BJ (cell line): ENCODE measurements at regions not wholly inside any gene's neighbourhood (a gene's known extent, or its start where the extent isn't known, plus 50 kb on each side); places are given as distances from the start of the nearest gene placed in this dataset.
A peak's percentile ranks its signal among the peaks of the same experiment; 100 is the strongest.

Source experiments
- CTCF ChIA-PET: fragments of 350-600 bp; formaldehyde crosslinking; extraction: SDS; loops from one replicate; lab custom pipeline; 2021; ENCODE audit warnings: antibody characterized with exemption, inconsistent platforms; lab: Yijun Ruan, JAX
- POLR2A ChIA-PET: fragments of 300-600 bp; sonication (Branson Sonifier 250); formaldehyde crosslinking; extraction: SDS; loops from one replicate; lab custom pipeline; 2021; ENCODE audit warnings: antibody characterized with exemption; lab: Charles Lee
- DNase-seq: peaks from one replicate; pipeline ENCODE4 v3.0.0-alpha.2; 2011; ENCODE audit warnings: low read depth
- H3K27me3 ChIP-seq: 2 replicates; pipeline ENCODE4 v1.6.0; 2011; ENCODE audit warnings: low read length; ENCODE audit not compliant: control insufficient read depth, insufficient read depth
- H3K36me3 ChIP-seq: 2 replicates; pipeline ENCODE4 v1.5.1; 2011; ENCODE audit warnings: low read length; ENCODE audit not compliant: control insufficient read depth, insufficient read depth
- H3K4me3 ChIP-seq: 2 replicates; pipeline ENCODE4 v1.5.1; 2011; ENCODE audit warnings: low read depth, mild to moderate bottlenecking, control low read depth, low read length
- TF ChIP-seq, protein P1 (sequence below): IDR thresholded peaks from 2 replicates; pipeline ENCODE4 v1.5.1; 2011; ENCODE audit warnings: low read depth, mild to moderate bottlenecking, control low read depth, inconsistent platforms, low read length, moderate library complexity; ENCODE audit not compliant: insufficient read depth

DNA sequence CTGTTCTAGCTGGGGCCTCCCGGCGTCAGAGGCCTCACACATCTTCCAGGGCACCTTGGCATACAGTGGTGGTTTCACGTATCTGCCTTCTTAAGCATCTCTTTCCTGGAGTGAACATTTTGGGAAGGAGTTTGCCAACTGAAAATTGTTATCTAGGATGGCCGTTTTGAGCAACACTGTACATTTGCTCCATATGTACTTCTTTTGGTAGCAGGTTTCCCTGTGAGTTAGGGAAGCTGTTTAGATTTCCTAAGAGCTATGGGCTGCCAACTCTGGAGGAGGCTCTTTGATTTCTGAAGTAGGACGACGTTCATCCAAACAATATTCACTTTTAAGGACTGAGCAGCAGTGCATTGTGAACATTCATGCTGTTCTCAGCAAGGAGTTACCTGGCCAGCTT lies 665.9 kb downstream of the SQOR start:
- ChIA-PET CTCF (interaction anchor here (0.9 to 2.5 kb wide), 2 partner anchors 12 to 506 kb away, joined by 4 to 9 read pairs; no protein-coding TSS in a partner anchor), POLR2A (no interaction called here)
- DNase-seq = no peak
- TF ChIP-seq, protein P1, sequence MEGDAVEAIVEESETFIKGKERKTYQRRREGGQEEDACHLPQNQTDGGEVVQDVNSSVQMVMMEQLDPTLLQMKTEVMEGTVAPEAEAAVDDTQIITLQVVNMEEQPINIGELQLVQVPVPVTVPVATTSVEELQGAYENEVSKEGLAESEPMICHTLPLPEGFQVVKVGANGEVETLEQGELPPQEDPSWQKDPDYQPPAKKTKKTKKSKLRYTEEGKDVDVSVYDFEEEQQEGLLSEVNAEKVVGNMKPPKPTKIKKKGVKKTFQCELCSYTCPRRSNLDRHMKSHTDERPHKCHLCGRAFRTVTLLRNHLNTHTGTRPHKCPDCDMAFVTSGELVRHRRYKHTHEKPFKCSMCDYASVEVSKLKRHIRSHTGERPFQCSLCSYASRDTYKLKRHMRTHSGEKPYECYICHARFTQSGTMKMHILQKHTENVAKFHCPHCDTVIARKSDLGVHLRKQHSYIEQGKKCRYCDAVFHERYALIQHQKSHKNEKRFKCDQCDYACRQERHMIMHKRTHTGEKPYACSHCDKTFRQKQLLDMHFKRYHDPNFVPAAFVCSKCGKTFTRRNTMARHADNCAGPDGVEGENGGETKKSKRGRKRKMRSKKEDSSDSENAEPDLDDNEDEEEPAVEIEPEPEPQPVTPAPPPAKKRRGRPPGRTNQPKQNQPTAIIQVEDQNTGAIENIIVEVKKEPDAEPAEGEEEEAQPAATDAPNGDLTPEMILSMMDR = no peak
- Histone ChIP-seq H3K27me3 (no peaks in the 10 kb centered on the region; the same call in 1 of the 2 replicates), H3K36me3 (no peaks in the 10 kb centered on the region), H3K4me3 (no peak overlapping the region)

DNA sequence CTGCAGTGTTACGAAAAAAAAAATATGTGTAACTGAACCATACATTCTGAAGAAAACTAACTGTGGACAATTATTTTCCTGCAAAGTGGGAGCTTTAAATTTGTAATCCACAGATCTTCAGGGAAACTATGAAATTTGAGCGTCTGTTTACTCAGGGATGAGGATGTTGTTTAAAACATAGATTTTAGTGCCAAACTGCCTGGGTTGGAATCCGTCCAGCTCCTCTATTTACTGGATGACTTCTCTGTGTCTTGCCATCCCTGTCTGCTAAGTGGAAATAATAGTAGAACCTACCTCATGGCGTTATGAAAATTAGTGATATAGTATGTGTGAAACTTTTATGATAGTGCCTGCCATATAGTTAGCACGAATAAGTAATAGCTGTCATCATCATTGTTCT lies 666.5 kb downstream of the SQOR start:
- Histone ChIP-seq H3K27me3 (no peaks in the 10 kb centered on the region; the same call in 1 of the 2 replicates), H3K4me3 (no peak overlapping the region), H3K36me3 (no peaks in the 10 kb centered on the region)
- ChIA-PET POLR2A (no interaction called here), CTCF (interaction anchor here (0.6 to 2.5 kb wide), 2 partner anchors 11 to 579 kb away, joined by 3 to 9 read pairs; no protein-coding TSS in a partner anchor)
- TF ChIP-seq, protein P1 = no peak
- DNase-seq = no peak

DNA sequence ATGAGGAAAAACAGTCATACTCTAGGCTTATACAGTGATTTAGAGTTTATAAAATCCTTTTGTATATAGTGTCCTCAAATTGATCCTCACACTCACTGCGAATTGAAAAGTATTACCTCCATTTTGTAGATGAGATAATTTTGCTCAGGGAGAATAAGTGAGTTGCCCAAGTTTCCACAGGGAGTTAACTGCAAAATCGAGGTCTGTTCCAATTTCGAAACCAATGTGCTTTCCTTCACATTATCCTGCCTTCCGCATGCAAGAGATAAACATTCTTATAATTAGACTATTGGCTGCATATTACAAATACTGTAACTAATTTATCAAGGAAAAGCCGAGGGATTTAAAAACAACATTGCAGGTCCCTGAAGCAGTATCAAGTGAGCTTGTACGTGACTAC lies 667.0 kb downstream of the SQOR start:
- Histone ChIP-seq H3K27me3 (no peaks in the 10 kb centered on the region; the same call in 1 of the 2 replicates), H3K36me3 (no peaks in the 10 kb centered on the region), H3K4me3 (no peak overlapping the region)
- DNase-seq = no peak
- TF ChIP-seq, protein P1 = no peak
- CTCF ChIA-PET = interaction anchor here (0.6 to 2.5 kb wide), 2 partner anchors 10 to 578 kb away, joined by 3 to 9 read pairs; no protein-coding TSS in a partner anchor
- POLR2A ChIA-PET = no interaction called here

DNA sequence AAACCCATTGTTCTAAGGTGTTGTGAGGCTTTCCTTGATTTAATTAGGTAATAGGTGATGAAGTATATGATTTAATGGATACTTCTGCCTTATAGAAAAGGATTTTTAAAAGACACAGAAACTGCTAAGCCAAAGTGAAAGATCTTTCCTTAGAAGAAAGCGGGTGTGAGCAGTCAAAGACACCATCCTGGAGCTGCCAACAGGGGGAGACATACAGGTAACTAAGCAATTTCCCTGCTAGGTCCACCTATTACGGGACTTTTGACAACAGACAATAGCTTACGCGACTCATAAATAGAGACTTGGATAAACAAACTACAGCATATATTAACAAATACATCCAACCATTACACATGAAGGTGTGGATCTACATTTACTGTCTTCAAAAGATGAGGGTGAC lies 669.5 kb downstream of the SQOR start:
- ChIA-PET POLR2A (no interaction called here), CTCF (no interaction called here)
- Histone ChIP-seq H3K4me3 (no peak overlapping the region), H3K27me3 (no peaks in the 10 kb centered on the region; the same call in 1 of the 2 replicates), H3K36me3 (no peaks in the 10 kb centered on the region)
- DNase-seq = no peak
- TF ChIP-seq, protein P1 = peak; percentile 39

DNA sequence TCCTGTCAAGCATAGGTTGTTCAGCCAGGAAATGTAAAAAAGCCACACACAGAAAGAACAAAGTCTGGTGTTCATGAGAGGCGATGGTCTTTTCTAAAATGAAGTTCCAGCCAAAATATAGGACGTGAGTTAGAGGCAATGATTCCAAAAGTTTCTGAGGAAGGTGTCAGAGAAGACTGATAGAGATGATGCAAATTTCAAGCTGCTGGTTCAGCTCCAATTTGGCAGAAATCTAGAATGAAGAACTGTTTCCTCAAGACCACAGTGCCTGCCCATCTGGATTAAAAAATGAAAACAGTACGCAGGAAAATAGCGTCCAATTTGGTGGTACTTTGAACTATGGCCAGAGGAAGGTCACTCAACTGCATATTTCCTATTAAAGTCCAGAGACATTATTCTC lies 672.9 kb downstream of the SQOR start:
- ChIA-PET POLR2A (no interaction called here), CTCF (interaction anchor here (1.0 kb wide), 1 partner anchor 218 kb away, joined by 3 read pairs; no protein-coding TSS in a partner anchor)
- Histone ChIP-seq H3K36me3 (no peaks in the 10 kb centered on the region), H3K27me3 (no peaks in the 10 kb centered on the region), H3K4me3 (no peak overlapping the region)
- no peak for DNase-seq
- TF ChIP-seq, protein P1 = no peak
